HG03469 (cell line): ENCODE measurements at regions not wholly inside any gene's neighbourhood (a gene's known extent, or its start where the extent isn't known, plus 50 kb on each side); places are given as distances from the start of the nearest gene placed in this dataset.
"Not testable (repeated sequence)": the region's sequence is repeated elsewhere in the genome, so short reads cannot be mapped to it uniquely, and the experiment has no call there.

Experiments
- ATAC-seq: cut with Tn5 transposase; IDR thresholded peaks from one replicate; pipeline ENCODE4 v1.9.1; 2021; ENCODE audit warnings: mild to moderate bottlenecking, moderate library complexity, moderate number of reproducible peaks; ENCODE audit not compliant: unreplicated experiment

- not testable (repeated sequence) for ATAC-seq
Observed at GRCh38 chr3:191078913-191079312, 120.1 kb upstream of the OSTN start.

DNA sequence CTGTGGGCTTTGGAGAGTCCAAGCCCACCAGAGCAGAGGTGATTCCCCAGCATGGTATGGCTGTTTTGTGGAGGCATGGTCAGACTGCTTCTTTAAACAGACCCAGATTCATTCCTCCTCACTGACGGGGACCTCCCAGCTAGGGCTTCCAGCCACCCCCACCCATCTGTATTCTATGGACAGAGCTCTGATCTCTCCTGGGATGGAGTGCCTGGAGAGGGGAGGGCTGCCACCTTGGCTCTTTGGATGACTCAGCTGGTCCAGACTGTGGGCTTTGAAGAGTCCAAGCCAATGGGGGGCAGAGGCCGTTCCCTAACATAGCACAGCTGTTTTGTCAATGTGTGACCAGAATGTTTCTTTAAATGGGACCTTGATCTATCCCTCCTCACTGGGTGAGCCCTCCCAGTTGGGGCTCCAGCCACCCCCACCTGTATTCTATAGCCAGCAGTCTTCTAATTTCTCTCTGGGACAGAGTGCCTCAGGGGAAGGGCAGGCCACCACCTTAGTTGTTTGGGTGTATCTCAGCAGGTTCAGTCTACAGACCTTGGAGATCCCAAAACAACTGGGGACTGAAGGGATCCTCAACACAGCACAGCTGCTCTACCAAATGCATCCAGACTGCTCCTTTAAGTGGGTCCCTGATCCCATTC is 122.0 kb upstream of the OSTN start:
- no peak for ATAC-seq

DNA sequence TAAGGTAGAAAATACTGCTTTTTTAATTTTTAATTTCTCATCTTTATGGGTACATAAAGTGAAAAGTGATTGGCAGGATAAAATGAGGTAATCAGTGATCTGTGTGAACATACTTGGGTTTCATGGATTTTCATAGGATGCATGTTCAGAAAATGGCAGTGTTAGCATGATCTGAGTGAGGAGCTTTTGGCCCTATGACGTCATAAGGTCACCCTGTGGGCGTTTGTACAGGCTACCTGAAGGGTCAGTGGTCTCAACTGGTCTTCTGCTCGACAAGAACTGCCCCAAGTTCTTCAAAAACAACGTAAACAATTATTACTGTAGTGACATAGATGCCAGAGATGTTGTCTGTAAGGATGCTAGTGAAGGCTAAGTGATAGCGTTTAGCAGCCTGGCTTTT is 124.5 kb upstream of the OSTN start:
- no peak for ATAC-seq

DNA sequence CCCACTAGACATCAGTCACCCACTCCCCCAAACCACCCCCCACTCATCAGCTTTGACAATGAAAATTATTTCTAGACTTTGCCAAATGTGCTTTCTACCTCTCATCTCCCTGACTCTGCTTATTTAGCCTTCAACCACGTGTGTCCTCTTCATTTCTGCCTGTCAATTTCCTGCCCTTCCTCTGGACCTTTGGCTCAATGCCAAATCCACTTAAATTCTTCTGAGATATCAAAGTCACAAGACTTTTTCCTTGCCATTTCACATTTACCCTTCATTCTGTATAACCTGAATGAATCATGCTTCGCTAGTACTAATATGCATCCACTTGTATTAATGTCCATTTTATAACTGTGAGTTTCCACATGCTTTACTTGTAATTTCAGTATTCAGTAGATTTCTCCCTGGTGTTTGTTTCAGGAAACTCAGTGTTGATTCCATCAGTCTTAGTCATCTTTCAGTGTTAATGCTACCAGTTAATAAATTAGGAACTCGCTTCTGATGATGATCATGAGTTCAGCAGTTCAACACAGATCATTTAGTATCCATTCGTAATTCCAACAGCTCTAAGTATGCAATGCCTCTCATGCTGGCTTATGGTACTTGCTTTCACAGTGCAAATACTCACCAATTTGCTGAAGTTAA is 128.2 kb upstream of the OSTN start:
- ATAC-seq = no peak

- ATAC-seq = no peak
Observed at GRCh38 chr3:191070201-191070600, 128.8 kb upstream of the OSTN start.

DNA sequence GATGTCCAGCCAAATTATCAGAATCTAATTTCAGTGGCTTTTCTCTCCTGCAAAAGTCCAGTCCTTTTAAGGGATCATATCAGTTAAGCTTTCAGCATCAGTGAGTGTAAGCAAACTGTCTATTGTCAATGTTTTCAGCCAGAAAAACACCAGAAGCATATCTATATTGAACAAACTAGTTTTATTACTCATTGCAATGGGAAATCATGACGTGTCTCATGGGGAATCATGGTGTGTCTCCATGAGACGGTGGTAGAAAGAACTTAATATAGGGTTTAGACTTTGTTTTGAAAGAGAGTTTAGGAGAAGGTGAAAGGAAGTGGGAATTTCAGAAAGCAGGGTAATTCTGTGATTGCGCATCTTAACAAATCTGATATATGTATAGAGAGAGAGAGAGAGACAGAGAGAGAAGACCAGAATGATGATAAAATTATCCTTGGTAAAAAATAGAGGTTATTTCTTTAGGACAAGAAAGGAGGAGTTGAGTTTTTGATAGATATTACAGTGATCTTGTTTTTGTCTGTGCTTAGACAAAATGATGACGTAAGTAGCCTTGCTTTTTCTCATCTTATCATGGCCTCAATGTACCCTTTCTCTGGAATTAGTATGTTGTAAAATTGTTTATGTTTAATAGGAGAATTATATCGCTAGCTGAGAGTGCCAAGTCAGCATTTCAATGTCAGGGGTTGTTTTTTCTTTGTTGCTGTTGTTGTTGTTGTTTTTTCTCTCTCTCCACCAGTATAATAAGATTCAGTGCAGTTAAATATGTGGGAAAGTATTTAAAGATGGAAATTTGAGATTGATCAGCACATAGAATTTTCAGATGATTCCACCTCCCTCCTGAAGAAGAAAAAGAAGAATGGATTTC is 129.9 kb upstream of the OSTN start:
- no peak for ATAC-seq

GRCh38 chr3:191066669-191067068 is 132.4 kb upstream of the OSTN start:
- peak; percentile 36 for ATAC-seq

DNA sequence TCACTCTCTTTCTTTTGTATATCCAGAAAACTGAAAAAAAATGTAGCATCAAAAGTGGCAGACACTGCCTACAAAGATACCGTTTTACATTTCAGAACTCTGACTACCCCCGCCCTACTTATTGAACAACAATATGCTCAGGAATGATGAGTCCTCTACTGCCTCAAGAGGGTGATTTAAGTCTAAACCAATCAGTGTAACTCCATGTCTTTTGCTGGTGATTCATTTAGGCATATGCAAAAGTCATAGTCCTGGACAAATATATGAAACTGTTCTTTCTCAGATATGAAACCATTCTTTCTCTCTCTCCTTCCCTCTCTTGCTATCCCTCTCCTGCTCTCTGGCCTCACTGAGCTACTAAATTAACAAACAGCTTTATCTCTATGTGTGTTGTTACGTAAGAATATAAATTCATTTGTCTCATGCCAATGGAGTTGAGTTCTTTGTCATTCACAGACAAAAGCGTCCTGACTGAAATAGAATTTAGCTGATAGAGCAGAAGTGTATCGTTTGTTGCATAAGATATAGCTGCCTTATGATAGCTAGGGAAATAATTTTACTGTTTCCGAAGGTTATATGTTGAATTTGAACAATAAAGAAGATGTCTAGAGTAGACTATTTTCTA is 133.7 kb upstream of the OSTN start:
- ATAC-seq = no peak

GRCh38 chr3:191051037-191051436 is 148.0 kb upstream of the OSTN start:
- peak; percentile 54 for ATAC-seq

DNA sequence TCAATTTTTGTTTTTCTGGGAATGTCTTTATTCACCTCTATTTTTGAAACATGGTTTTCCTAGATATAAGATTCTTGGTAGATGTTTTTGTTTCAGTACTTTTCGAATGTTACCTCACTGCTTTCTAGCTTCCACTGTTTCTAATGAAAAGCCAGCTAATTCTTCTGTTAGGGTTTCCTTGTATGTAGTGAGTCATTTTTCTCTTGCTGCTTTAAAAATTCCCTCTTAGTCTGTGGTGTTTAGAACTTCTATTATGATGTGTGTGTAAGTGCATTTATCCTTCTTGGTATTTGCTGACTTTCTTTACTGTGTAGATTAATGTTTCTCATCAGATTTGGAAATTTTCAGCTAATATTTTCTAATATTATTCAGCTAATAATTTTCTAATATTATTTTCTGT is 151.1 kb upstream of the OSTN start:
- no peak for ATAC-seq

DNA sequence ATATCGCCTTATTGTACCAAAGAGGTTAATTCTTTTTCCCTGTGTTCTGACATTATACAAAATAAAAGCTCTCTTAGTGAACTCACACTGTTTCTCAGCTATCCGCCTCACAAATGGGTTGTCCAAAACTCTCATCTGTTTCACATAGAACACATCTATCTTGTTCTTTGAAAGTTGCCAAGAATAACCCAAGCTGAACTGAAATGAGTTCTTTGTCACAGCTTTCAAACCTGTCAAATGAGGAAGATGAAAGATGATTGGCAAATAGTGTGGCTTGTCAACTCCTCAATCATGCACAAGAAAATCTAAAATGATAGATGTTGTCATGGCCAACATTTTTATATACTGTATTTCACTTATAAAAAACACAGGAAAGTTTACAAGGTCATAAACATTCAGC is 168.1 kb upstream of the OSTN start:
- no peak for ATAC-seq

- ATAC-seq = no peak
Observed at GRCh38 chr3:191030491-191030890, 168.0 kb upstream of the GMNC start.

DNA sequence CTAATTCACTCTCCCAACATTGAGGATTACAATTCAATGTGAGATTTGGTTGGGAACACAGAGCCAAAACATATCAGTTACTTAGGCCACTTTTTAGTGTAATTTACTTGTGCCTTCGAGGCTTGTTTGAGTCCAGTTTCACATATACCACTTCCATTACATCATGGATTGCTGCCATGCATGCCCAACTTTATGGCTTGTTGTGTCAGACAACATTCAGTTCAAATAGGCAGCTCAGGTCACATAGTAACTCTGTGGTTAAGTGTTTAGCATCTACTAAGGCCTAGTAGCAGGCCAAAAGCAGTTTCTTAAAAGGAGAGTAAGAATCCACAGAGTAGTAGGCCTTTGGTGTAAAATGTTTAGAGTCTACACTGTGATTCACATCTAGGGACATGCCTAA is 164.3 kb upstream of the GMNC start:
- ATAC-seq = no peak

DNA sequence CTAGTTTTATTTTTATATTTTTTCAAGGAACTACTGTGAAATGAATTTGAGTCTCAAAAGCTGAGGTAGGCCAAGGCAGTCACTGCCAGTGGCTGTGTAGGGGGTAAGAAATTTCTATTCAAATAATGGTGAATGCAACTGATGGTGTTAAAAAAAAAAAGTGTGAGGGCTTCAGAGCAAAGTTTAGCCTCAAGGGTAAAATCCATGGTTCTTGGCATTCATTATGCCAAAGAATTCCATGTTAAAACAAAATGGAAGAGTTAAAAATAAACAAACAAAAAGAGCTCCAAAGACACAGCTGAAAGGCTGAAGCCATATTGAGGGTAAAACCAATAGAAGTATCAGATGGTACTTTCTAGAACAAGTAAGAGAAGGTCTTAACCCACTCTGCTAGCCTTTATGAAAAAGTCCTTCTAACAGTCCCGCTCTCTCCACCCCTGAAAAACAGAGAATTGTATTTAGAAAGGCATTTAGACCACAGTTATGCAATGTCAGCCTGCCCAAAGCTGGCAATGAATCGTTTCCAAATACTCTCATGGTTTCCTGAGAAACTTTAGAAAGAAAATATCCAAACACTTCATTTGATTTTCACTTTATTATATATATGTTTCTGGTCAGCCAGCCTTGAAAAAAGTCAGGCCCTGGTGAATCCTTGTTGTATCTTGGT is 158.4 kb upstream of the GMNC start:
- ATAC-seq = no peak

GRCh38 chr3:191019855-191020254 is 157.4 kb upstream of the GMNC start:
- no peak for ATAC-seq

DNA sequence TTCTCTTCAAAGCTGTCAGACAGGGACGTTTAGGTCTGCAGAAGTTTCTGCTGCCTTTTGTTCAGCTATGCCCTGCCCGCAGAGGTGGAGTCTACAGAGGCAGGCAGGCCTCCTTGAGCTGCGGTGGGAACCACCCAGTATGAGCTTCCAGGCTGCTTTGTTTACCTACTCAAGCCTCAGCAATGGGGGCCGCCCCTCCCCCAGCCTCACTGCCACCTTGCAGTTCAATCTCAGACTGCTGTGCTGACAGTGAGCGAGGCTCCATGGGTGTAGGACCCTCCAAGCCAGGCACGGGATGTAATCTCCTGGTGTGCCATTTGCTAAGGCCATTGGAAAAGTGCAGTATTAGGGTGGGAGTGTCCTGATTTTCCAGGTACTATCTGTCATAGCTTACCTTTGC is 153.5 kb upstream of the GMNC start:
- not testable (repeated sequence) for ATAC-seq

GRCh38 chr3:191008074-191008473 is 145.6 kb upstream of the GMNC start:
- ATAC-seq = no peak

GRCh38 chr3:191005790-191006189 is 143.3 kb upstream of the GMNC start:
- peak; percentile 44 for ATAC-seq

- no peak for ATAC-seq
Observed at GRCh38 chr3:191003742-191004141, 141.2 kb upstream of the GMNC start.

DNA sequence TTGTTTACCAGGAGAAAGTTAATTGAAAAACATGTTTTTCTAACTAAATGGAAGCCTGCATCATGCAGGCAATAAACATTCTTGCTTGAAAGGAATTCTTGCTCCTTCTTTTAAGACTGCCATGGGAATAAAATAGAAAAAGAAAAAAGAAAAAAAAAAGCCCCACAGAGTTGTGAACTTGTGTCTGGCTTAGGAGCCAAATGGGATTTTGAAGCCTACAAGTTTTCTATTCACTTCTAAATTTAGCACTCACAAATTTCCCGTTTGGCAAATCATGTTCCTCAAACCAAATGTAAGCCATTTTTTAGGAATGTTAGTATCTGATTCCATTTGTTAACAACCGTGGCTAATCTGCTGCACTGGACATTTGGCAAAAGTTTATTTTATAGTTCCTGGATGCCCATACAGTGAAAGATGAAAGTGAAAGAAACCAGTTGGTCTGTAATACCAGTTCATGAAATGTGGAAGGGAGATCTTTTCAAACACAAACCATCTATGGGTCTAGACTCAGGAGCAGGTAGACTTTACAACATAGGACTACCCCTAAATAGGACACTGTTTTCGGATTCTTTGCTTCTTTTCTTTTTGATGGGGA is 133.8 kb upstream of the GMNC start:
- ATAC-seq = no peak

GRCh38 chr3:190995156-190995555 is 132.7 kb upstream of the GMNC start:
- ATAC-seq = no peak
